ENCODE measurements at regions not wholly inside any gene's neighbourhood (a gene's known extent, or its start where the extent isn't known, plus 50 kb on each side); places are given as distances from the start of the nearest gene placed in this dataset.

DNA sequence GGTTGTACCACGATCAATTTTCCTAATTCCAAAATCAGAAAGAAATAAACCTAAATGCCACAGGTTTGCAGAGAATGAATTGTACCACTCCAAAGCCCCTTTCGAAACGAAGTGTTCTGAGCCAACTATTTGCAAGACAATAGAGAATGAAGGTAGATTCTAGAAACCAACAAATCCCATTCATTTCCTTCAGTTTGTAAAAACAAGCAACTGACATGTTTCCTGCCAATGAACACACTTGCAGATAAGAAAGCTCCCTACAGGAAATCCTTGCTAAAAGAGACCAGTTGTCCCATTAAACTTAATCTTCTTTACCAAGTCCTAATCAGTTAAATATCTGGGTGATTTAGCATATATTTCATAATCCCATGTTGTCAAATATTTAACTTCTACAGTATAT, 198.4 kb upstream of the FOXN3 start:
- H3K27ac ChIP-seq: peak overlapping the region in 9 of 12 donors; percentile 31 to 87 (median 82)
- peak overlapping the region in 6 of 12 donors; percentile 1 to 88 (median 54) for H3K4me3 ChIP-seq
- ATAC-seq: peak in 1 of 4 donors; percentile 23
- H3K9me3 ChIP-seq: no peaks in the 10 kb centered on the region
- TF ChIP-seq POLR2A (IDR thresholded peaks at IDR 0.05): no peak
- TF ChIP-seq, protein P1, sequence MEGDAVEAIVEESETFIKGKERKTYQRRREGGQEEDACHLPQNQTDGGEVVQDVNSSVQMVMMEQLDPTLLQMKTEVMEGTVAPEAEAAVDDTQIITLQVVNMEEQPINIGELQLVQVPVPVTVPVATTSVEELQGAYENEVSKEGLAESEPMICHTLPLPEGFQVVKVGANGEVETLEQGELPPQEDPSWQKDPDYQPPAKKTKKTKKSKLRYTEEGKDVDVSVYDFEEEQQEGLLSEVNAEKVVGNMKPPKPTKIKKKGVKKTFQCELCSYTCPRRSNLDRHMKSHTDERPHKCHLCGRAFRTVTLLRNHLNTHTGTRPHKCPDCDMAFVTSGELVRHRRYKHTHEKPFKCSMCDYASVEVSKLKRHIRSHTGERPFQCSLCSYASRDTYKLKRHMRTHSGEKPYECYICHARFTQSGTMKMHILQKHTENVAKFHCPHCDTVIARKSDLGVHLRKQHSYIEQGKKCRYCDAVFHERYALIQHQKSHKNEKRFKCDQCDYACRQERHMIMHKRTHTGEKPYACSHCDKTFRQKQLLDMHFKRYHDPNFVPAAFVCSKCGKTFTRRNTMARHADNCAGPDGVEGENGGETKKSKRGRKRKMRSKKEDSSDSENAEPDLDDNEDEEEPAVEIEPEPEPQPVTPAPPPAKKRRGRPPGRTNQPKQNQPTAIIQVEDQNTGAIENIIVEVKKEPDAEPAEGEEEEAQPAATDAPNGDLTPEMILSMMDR (IDR thresholded peaks at IDR 0.05): no peak
- no peak for DNase-seq
- H3K36me3 ChIP-seq: peaks cover 0 to 5% (median 0%) of the 10 kb centered on the region in 9 donors
- no peaks in the 10 kb centered on the region for H3K27me3 ChIP-seq
- 44 to 59% (median 52%) methylated on average over 3 of the region's 3 CpGs for WGBS, 4 donors
- intact Hi-C loops (cut with DNase I): loop anchor here in 9 of 10 donors (5.0 to 10.0 kb wide), 9 partner anchors 38 to 573 kb away; partner anchors contain the start of gene FOXN3 (in 6 of the 9)
- H3K4me1 ChIP-seq: peaks cover 0 to 57% (median 40%) of the 10 kb centered on the region in 12 donors

DNA sequence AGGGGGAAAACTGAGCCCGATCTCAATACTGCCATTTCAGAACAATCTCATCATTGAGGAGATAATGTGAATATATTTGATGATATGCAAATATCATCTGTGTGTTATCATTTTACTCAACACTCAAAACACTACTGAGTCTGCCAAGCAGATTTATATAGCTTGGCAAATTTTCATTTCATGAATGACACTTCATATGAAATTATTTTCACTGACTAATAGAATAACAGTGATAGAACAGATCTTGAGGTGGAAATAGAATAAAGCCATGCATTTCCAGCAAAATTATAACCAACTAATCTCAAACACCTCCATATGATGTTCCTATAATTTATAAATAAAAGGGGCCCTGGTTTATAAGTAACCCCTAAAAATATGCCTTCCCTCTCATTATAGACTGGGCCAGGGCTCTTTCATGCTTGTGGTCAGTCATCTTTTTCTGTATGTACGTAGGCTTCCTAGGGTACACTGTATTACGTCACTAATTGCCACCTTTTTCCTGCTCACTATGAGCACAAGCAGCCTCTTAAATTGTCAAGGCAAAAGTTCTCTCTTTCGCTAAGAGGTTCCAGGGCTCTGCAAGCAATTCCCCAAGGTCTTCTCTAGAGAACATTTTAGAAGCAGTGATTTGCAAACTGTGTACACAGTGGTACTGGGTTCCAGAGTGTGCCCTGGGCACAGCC, 197.1 kb upstream of the FOXN3 start:
- TF ChIP-seq, protein P1 (IDR thresholded peaks at IDR 0.05): no peak
- TF ChIP-seq POLR2A (IDR thresholded peaks at IDR 0.05): no peak
- ATAC-seq (no peak), DNase-seq (no peak)
- 52 to 73% (median 65%) methylated on average over 4 of the region's 4 CpGs for WGBS, 4 donors
- no peaks in the 10 kb centered on the region for H3K27me3 ChIP-seq
- peak overlapping the region in 4 of 12 donors; percentile 14 to 31 (median 27) for H3K27ac ChIP-seq
- no peaks in the 10 kb centered on the region for H3K9me3 ChIP-seq
- H3K4me3 ChIP-seq: no peak overlapping the region
- H3K4me1 ChIP-seq: peaks cover 0 to 61% (median 41%) of the 10 kb centered on the region in 12 donors
- intact Hi-C loops (cut with DNase I): loop anchor here in 3 of 10 donors (10.0 kb wide), 3 partner anchors 139 to 209 kb away; partner anchors contain the start of gene FOXN3 (in 1 of the 3)
- peaks cover 0 to 5% (median 0%) of the 10 kb centered on the region in 9 donors for H3K36me3 ChIP-seq

DNA sequence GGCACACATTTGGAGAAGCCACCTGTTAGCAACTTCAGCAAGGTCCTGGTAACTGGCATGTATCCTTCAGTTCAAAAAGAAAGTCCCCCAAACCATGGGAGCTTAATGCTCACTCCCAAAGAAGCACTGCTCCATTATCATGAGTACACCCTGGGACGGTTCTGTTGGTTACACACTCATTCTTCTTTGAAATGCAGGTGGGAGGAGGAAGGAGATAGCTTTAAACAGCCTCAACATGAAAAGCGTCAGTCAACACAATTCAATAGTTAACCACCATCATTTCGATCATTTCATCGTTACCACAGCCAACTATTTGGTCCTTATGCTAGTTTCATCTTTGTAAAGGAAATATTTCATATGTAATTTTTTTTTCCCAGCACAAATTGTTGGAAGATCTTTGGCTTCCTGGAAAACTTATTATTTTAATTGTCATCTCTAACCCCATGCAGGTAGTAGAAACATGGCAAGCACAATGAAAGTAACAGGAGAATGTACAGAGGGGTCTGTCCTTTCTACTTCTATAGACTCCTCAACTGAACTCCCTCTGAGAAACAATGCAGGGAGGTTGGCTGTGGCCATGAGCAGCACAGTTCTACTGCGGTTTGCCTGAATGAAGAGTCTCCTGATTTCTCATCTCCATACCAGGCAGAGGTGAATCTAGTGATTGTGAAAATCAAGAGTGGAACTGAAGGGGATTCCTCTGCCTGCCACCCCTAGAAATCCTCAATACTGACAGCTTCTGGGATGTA, 196.4 kb upstream of the FOXN3 start:
- H3K36me3 ChIP-seq: peaks cover 0 to 5% (median 0%) of the 10 kb centered on the region in 9 donors
- no peak for TF ChIP-seq POLR2A (IDR thresholded peaks at IDR 0.05)
- TF ChIP-seq, protein P1 (IDR thresholded peaks at IDR 0.05): no peak
- intact Hi-C loops (cut with DNase I): loop anchor here in 3 of 10 donors (10.0 kb wide), 3 partner anchors 139 to 209 kb away; partner anchors contain the start of gene FOXN3 (in 1 of the 3)
- no peak for ATAC-seq
- WGBS, 4 donors: 66 to 76% (median 69%) methylated on average over 5 of the region's 5 CpGs
- no peak for DNase-seq
- H3K27me3 ChIP-seq: no peaks in the 10 kb centered on the region
- no peak overlapping the region for H3K4me3 ChIP-seq
- H3K4me1 ChIP-seq: peaks cover 0 to 64% (median 42%) of the 10 kb centered on the region in 12 donors
- no peaks in the 10 kb centered on the region for H3K9me3 ChIP-seq
- H3K27ac ChIP-seq: peak overlapping the region in 1 of 12 donors; percentile 28

Measured in heart left ventricle (tissue), 16 donors.